OCI-LY3 (cell line): ENCODE measurements at regions not wholly inside any gene's neighbourhood (a gene's known extent, or its start where the extent isn't known, plus 50 kb on each side); places are given as distances from the start of the nearest gene placed in this dataset.

Experiments used
- H2AFZ ChIP-seq: fragments of 200-600, 300-600 bp; shearing (Covaris generic); 2 replicates; pipeline ENCODE4 v1.6.0; 2014; ENCODE audit warnings: antibody characterized with exemption, low read depth, low read length
- H3K27ac ChIP-seq: fragments of 200-600, 300-600 bp; sonication (generic); 2 replicates; pipeline ENCODE4 v1.5.1; 2014; ENCODE audit warnings: mild to moderate bottlenecking, low read length, moderate library complexity, mixed read lengths
- H3K27me3 ChIP-seq: fragments of 200-600, 300-600 bp; sonication (generic); 2 replicates; pipeline ENCODE4 v1.6.1; 2014; ENCODE audit warnings: low read depth, low read length, mixed read lengths
- H3K36me3 ChIP-seq: fragments of 200-600, 300-600 bp; sonication (generic); replicated peaks from 2 replicates; pipeline ENCODE3; 2014; ENCODE audit warnings: low read depth, low read length, mixed read lengths
- H3K4me1 ChIP-seq: fragments of 300-600, 200-600 bp; sonication (generic); 2 replicates; pipeline ENCODE4 v1.6.1; 2014; ENCODE audit warnings: low read length, mixed read lengths
- H3K4me2 ChIP-seq: fragments of 200-600, 300-600 bp; sonication (generic); 2 replicates; pipeline ENCODE4 v1.6.1; 2014; ENCODE audit warnings: low read length, mixed read lengths
- H3K4me3 ChIP-seq: fragments of 300-600, 200-600 bp; sonication (generic); 2 replicates; pipeline ENCODE4 v1.5.1; 2014; ENCODE audit warnings: antibody characterized with exemption, mild to moderate bottlenecking, low read length, moderate library complexity
- H3K79me2 ChIP-seq: fragments of 300-600, 200-600 bp; shearing (Covaris generic); 2 replicates; pipeline ENCODE4 v1.6.1; 2014; ENCODE audit warnings: mild to moderate bottlenecking, low read length, mixed read lengths
- H3K9ac ChIP-seq: fragments of 300-600, 200-600 bp; shearing (Covaris generic); 2 replicates; pipeline ENCODE4 v1.6.0; 2014; ENCODE audit warnings: mild to moderate bottlenecking, low read length, moderate library complexity
- H3K9me3 ChIP-seq: fragments of 200-600, 300-600 bp; shearing (Covaris generic); 2 replicates; pipeline ENCODE4 v1.6.1; 2014; ENCODE audit warnings: low read length, mixed read lengths; ENCODE audit not compliant: insufficient read depth
- H4K20me1 ChIP-seq: fragments of 200-600, 300-600 bp; sonication (generic); 2 replicates; pipeline ENCODE4 v1.6.1; 2016; ENCODE audit warnings: low read length, mixed read lengths; ENCODE audit not compliant: insufficient read depth
- CTCF ChIP-seq: fragments of 200-600, 300-600 bp; sonication (generic); IDR thresholded peaks from 2 replicates; pipeline ENCODE4 v1.5.1; 2014; ENCODE audit warnings: antibody characterized with exemption, low read length, low read depth
- EZH2phosphoT487 ChIP-seq: fragments of 200-600 bp; shearing (Covaris generic); IDR thresholded peaks from 2 replicates; pipeline ENCODE4 v1.6.1; 2018; ENCODE audit warnings: antibody characterized with exemption, mixed run types, low read depth

- Histone ChIP-seq H3K36me3 (no peaks in the 10 kb centered on the region), H2AFZ (no peak overlapping the region), H3K4me1 (peaks cover 9% of the 10 kb centered on the region), H3K9ac (no peak overlapping the region), H3K79me2 (no peaks in the 10 kb centered on the region), H4K20me1 (no peaks in the 10 kb centered on the region), H3K27ac (no peak overlapping the region), H3K4me2 (no peak overlapping the region), H3K4me3 (no peak overlapping the region), H3K27me3 (0 out of 2 replicates have a peak, but pooled peaks cover 6% of the 10 kb centered on the region), H3K9me3 (no peaks in the 10 kb centered on the region)
- TF ChIP-seq EZH2phosphoT487 = no peak
- TF ChIP-seq CTCF = no peak
Measured at GRCh38 chr2:234318361-234318760, 178.5 kb downstream of the ARL4C start.

- Histone ChIP-seq H3K4me3 (no peak overlapping the region), H3K4me2 (no peak overlapping the region), H2AFZ (no peak overlapping the region), H3K9me3 (peaks cover 5% of the 10 kb centered on the region; the same call in 1 of the 2 replicates), H3K27me3 (no peaks in the 10 kb centered on the region), H4K20me1 (no peaks in the 10 kb centered on the region), H3K9ac (no peak overlapping the region), H3K36me3 (no peaks in the 10 kb centered on the region), H3K79me2 (no peaks in the 10 kb centered on the region), H3K4me1 (peaks cover 21% of the 10 kb centered on the region), H3K27ac (no peak overlapping the region)
- TF ChIP-seq EZH2phosphoT487 = no peak
Measured at GRCh38 chr2:234313558-234313957, 183.3 kb downstream of the ARL4C start.

- TF ChIP-seq EZH2phosphoT487 = no peak
- no peak for TF ChIP-seq CTCF
- H3K4me1 ChIP-seq = peaks cover 18% of the 10 kb centered on the region
- H4K20me1 ChIP-seq = no peaks in the 10 kb centered on the region
- H3K27me3 ChIP-seq = peaks cover 23% of the 10 kb centered on the region
- no peaks in the 10 kb centered on the region for H3K36me3 ChIP-seq
- H3K79me2 ChIP-seq = no peaks in the 10 kb centered on the region
- H3K27ac ChIP-seq = no peak overlapping the region
- H3K9me3 ChIP-seq = peaks cover 11% of the 10 kb centered on the region; the same call in 1 of the 2 replicates
- H2AFZ ChIP-seq = no peak overlapping the region
- H3K9ac ChIP-seq = no peak overlapping the region
- H3K4me2 ChIP-seq = no peak overlapping the region
- no peak overlapping the region for H3K4me3 ChIP-seq
Measured at GRCh38 chr2:234310166-234310565, 186.7 kb downstream of the ARL4C start.

GRCh38 chr2:234309431-234309830 is 187.4 kb downstream of the ARL4C start:
- Histone ChIP-seq H3K4me2 (peak overlapping the region; percentile 60), H3K4me3 (no peak overlapping the region), H3K36me3 (no peaks in the 10 kb centered on the region), H3K27ac (no peak overlapping the region; the same call in 1 of the 2 replicates), H3K4me1 (peaks cover 18% of the 10 kb centered on the region), H3K27me3 (peaks cover 27% of the 10 kb centered on the region), H3K9me3 (peaks cover 11% of the 10 kb centered on the region; the same call in 1 of the 2 replicates), H4K20me1 (no peaks in the 10 kb centered on the region), H2AFZ (no peak overlapping the region), H3K9ac (no peak overlapping the region), H3K79me2 (no peaks in the 10 kb centered on the region)
- TF ChIP-seq CTCF (no peak), EZH2phosphoT487 (no peak)
